HUES48 (cell line): ENCODE measurements at regions not wholly inside any gene's neighbourhood (a gene's known extent, or its start where the extent isn't known, plus 50 kb on each side); places are given as distances from the start of the nearest gene placed in this dataset.
A peak's percentile ranks its signal among the peaks of the same experiment; 100 is the strongest.
"Not testable (repeated sequence)": the region's sequence is repeated elsewhere in the genome, so short reads cannot be mapped to it uniquely, and the experiment has no call there.

Experiments used
- H3K27ac ChIP-seq: one replicate; pipeline ENCODE4 v1.7.0; 2013; ENCODE audit warnings: low read depth, low read length, inconsistent platforms
- H3K27me3 ChIP-seq: 2 replicates; pipeline ENCODE4 v1.6.1; 2013; ENCODE audit warnings: mild to moderate bottlenecking, low read length; ENCODE audit not compliant: control insufficient read depth, insufficient read depth
- H3K36me3 ChIP-seq: 2 replicates; pipeline ENCODE4 v1.6.1; 2013; ENCODE audit warnings: low read length; ENCODE audit not compliant: control insufficient read depth, insufficient read depth
- H3K4me1 ChIP-seq: 2 replicates; pipeline ENCODE4 v1.6.1; 2013; ENCODE audit warnings: mild to moderate bottlenecking, low read length; ENCODE audit not compliant: control insufficient read depth, insufficient read depth
- H3K4me3 ChIP-seq: 2 replicates; pipeline ENCODE4 v1.5.1; 2013; ENCODE audit warnings: mild to moderate bottlenecking, low read depth, low read length
- H3K9ac ChIP-seq: 2 replicates; pipeline ENCODE4 v1.6.1; 2013; ENCODE audit warnings: mild to moderate bottlenecking, low read depth, low read length, moderate library complexity
- H3K9me3 ChIP-seq: 2 replicates; pipeline ENCODE4 v1.6.1; 2013; ENCODE audit warnings: low read length; ENCODE audit not compliant: control insufficient read depth, insufficient read depth

DNA sequence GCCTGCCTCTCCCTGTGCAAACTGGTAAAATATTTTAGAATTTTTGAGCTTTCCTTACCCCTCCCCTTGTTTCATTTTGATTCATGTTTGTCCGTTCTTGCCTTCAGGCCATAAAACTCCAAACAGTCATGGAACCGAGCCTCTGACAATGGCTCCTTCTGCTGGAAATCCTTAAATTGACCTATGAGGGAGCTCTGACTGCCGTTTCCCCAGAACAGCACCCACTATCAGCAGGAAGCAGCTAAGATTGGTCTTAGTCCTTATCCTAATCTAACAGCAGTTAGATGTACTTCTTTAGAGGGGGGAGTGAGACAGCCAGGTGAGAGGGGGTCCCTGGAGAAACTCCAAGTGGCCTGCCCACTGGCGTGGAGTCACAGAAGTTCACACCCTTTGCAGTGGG is 106.7 kb downstream of the FAM174A start:
- H3K27ac ChIP-seq, result no peak overlapping the region
- no peak overlapping the region for H3K4me3 ChIP-seq

DNA sequence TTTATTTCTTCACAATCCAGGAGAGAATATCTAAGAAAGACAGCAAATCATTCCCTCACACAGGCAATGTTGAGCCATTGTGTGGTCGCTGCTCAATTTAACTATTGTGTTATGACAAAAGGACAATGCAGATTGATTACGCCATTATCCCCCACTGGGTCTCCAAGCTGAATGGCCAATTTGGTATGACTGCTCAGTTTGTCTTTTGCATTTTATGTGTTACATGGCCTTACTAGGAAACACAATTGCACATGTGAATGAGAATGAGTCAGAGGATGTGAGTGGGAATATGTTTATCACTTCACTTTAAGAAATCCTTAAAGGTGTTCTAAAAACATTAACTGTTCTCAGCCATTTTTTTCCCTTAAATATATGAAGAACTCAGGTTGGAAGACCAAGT is 108.3 kb downstream of the FAM174A start:
- Histone ChIP-seq H3K27me3 (no peaks in the 10 kb centered on the region), H3K27ac (peak overlapping the region; percentile 66), H3K4me1 (peaks cover 16% of the 10 kb centered on the region), H3K4me3 (no peak overlapping the region), H3K9me3 (no peaks in the 10 kb centered on the region), H3K36me3 (no peaks in the 10 kb centered on the region), H3K9ac (no peak overlapping the region)

More for the DNA sequence above, 106.7 kb downstream of the FAM174A start:
- Histone ChIP-seq H3K36me3 (no peaks in the 10 kb centered on the region), H3K27me3 (no peaks in the 10 kb centered on the region), H3K9me3 (no peaks in the 10 kb centered on the region), H3K9ac (no peak overlapping the region), H3K4me1 (peaks cover 14% of the 10 kb centered on the region)

DNA sequence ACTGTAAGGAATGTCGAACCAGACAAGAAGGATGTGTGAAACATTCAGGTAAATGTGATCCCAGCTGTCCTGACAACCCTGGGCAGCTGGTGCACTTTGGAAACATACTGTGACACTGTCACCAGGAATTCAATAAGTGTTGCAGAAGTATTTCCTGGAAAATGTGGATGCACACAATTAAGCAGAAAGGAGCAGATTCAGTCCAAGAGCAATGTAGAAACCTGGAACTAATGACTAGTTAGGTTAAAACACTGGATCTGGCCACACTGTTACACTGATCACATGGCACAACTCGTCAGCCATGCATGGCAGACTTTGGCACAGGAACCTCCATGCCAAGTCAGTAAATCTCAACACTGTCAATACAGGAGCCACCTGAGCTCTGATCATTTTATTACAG is 109.0 kb downstream of the FAM174A start:
- H3K27me3 ChIP-seq, result no peaks in the 10 kb centered on the region
- no peak overlapping the region for H3K9ac ChIP-seq
- no peaks in the 10 kb centered on the region for H3K9me3 ChIP-seq
- no peaks in the 10 kb centered on the region for H3K36me3 ChIP-seq
- H3K4me3 ChIP-seq, result no peak overlapping the region
- H3K4me1 ChIP-seq, result peaks cover 16% of the 10 kb centered on the region
- peak overlapping the region; percentile 66 for H3K27ac ChIP-seq

DNA sequence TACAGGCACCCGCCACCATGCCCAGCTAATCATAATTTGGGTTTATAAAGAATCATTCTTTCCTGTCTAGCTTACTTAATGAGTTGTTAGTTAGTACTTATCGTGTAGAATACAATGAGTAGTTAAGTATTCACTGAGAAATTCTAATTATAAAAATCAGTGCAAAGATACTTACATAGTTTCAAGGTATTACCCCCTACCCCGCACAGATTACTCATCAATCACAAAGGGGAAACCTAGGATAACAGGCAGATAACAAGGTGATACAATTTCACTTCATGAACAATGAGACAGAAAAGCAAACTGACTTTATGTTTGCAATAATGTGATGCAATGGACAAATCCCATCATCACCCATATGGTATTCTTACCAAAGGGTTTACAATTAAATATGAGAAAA is 109.6 kb downstream of the FAM174A start:
- Histone ChIP-seq H3K36me3 (no peaks in the 10 kb centered on the region), H3K4me3 (no peak overlapping the region), H3K9ac (no peak overlapping the region), H3K4me1 (peaks cover 16% of the 10 kb centered on the region), H3K27ac (no peak overlapping the region), H3K9me3 (no peaks in the 10 kb centered on the region), H3K27me3 (no peaks in the 10 kb centered on the region)

DNA sequence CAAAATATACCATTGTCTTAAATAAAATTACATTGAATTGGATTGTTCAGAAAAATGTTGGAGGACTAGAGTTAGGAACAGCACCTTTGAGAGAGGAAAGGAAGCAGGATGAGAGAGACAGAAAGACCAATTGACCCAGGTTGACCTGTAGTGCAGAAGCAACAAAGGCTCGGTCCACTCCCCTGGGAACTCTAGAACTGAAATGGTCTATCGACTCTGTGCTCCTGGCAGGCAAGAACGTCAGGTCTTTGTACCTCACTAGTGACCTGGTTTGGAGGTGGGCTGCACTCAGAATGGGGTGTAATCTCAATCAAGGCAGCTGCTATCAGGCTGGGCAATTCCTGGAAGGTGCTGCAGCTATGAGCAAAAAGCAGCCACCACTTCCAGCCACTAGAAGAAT is 110.8 kb downstream of the FAM174A start:
- no peak overlapping the region for H3K4me3 ChIP-seq
- H3K36me3 ChIP-seq, result no peaks in the 10 kb centered on the region
- no peaks in the 10 kb centered on the region for H3K27me3 ChIP-seq
- no peak overlapping the region for H3K9ac ChIP-seq
- no peak overlapping the region for H3K27ac ChIP-seq
- peaks cover 16% of the 10 kb centered on the region for H3K4me1 ChIP-seq
- no peaks in the 10 kb centered on the region for H3K9me3 ChIP-seq

DNA sequence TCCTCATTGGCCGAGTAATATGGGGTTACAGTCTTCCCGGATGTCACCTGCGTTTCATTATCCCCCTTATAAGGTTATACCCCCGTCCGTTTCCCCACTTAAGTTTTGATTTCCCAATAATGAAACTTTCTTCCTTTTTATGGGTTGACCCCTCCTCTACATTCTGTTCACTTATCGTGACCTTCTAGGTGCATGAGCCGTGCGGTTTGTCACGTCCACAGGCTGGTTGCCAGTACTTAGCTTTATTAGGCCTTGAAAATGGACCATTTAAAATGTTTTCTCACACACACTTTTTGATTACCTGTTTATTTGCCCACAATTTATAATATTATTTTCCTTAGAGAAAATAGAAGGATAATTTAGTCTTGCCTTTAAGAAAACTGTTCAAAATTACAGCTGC is 111.5 kb downstream of the FAM174A start:
- Histone ChIP-seq H3K27ac (no peak overlapping the region), H3K9ac (no peak overlapping the region)

DNA sequence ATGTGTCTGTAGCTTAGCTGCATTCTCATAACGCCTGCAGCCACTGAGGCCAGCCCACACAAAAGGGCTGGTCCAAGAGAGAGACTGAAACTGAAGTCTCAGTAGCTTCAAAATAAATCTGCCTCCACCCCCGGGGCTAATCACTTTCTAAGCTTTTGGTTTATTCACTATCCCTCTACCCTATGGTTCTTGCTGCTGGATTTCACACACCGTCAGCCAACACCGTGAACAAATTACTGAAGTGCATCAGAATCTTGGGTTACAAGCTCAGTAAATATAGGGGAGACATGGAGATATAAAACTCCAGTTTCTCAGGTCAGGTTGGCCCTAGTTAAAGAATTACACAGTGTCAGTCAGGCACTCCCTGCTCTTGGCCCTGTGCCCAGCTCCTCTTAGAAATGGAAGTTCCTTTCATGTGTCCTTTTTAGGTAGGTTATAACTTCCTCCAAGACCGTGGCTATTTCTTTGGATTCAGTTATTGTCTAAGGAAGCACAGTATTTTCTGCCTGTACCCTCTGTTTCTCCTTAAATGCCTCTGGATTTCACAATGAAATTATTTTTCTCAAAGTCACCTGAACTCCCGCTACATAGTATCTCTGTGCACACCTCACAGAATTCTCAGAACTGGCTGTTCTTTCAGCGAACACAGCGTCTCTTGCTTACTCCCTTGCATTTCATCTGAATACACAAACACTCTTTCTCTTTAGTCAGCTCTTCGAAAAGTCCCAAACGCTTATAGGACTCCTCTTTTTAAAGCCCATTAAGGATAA is 112.5 kb downstream of the FAM174A start:
- Histone ChIP-seq H3K27ac (no peak overlapping the region), H3K27me3 (no peaks in the 10 kb centered on the region), H3K4me3 (no peak overlapping the region)

More for the DNA sequence above, 111.5 kb downstream of the FAM174A start:
- H3K36me3 ChIP-seq, result no peaks in the 10 kb centered on the region
- no peaks in the 10 kb centered on the region for H3K27me3 ChIP-seq
- H3K9me3 ChIP-seq, result no peaks in the 10 kb centered on the region
- H3K4me3 ChIP-seq, result no peak overlapping the region
- peaks cover 16% of the 10 kb centered on the region for H3K4me1 ChIP-seq

DNA sequence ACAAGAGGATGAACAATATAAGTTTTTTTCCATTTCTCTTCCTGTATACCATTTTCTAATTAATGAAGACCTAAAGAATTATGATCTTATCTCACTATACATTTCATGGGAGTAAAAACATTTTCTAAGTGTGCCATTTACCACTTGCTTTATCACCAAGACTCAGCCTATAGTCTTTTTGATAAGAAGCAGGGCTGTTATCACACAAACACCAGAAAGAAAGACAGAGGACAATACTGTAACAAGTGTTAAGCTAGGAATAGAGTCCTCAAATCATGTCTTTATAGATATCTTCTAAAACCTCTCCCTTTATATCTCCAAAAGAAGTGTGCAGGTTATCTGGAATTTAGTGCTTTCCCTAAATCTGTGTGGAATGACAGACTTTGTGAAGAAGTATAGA is 119.7 kb downstream of the FAM174A start:
- H3K4me1 ChIP-seq, result no peaks in the 10 kb centered on the region
- H3K9me3 ChIP-seq, result no peaks in the 10 kb centered on the region
- H3K27me3 ChIP-seq, result no peaks in the 10 kb centered on the region
- H3K27ac ChIP-seq, result no peak overlapping the region
- no peak overlapping the region for H3K9ac ChIP-seq
- no peaks in the 10 kb centered on the region for H3K36me3 ChIP-seq
- H3K4me3 ChIP-seq, result no peak overlapping the region

More for the DNA sequence above, 112.5 kb downstream of the FAM174A start:
- Histone ChIP-seq H3K4me1 (peaks cover 16% of the 10 kb centered on the region), H3K9me3 (no peaks in the 10 kb centered on the region), H3K36me3 (no peaks in the 10 kb centered on the region), H3K9ac (no peak overlapping the region)

DNA sequence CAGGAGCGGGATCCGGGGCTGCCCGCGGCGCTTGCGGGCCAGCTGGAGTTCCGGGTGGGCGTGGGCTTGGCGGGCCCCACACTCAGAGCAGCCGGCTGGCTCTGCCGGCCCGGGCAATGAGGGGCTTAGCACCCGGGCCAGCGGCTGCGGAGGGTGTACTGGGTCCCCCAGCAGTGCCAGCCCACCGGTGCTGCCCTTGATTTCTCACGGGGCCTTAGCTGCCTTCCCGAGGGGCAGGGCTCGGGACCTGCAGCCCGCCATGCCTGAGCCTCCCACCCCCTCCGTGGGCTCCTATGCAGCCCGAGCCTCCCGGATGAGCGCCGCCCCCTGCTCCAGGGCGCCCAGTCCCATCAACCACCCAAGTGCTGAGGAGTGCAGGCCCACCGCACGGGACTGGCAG is 121.6 kb downstream of the FAM174A start:
- H3K27ac ChIP-seq, H3K4me3 ChIP-seq, H3K9ac ChIP-seq, H3K9me3 ChIP-seq, H3K4me1 ChIP-seq, H3K27me3 ChIP-seq, H3K36me3 ChIP-seq: not testable (repeated sequence)

DNA sequence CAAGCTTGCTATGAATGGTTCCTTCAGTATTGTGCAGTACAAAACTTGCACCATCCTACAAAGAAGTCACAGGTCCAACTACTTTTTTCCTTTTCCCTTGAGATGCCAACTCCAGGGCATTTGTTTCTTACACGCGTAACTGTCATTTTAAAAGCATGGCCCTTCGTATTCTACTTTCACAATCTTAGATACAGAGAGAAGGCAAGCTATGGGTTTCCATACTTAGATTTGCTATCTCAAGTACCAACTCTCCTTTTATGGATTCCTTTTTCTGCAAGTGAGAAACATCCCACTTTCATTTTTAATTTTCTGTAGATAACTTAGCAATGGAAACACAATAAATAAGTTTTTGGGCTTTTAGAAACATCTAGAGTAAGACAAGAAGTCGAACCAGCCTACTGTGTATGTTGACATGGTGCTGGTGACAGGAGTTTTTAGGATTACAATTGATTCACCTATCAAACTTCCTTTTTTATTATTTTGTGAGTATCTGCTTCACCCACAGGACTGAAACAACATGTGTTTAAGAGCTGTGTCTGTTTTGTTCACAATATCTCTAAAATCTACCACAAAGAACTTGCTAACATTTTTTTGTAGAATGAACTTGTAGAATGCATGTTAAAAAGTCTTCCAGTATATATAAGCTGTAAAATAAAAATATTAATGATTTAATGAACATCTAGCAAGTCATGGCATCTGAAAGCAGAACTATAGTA is 124.1 kb downstream of the FAM174A start:
- H3K27me3 ChIP-seq, result no peaks in the 10 kb centered on the region
- no peaks in the 10 kb centered on the region for H3K9me3 ChIP-seq
- H3K27ac ChIP-seq, result no peak overlapping the region

DNA sequence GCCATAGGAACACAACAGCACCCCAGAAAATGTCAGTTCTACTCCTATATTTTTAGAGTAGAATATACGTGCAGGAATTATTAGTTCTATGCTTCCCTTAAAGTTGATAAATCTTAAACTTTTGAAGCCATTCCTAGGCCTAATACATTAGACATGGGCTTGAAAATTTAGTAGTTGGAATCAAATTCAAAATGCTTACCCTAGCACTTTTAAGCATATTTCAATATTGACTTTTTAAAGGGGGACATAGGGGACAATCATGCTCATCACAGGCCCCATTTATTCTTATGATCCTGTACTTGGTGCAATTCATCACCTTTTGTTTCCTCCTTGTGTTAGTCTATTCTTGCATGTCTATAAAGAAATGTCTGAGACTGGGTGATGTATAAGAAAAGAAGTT is 129.0 kb downstream of the FAM174A start:
- no peaks in the 10 kb centered on the region for H3K4me1 ChIP-seq
- H3K27me3 ChIP-seq, result no peaks in the 10 kb centered on the region
- no peak overlapping the region for H3K4me3 ChIP-seq
- no peak overlapping the region for H3K9ac ChIP-seq
- no peaks in the 10 kb centered on the region for H3K36me3 ChIP-seq
- H3K27ac ChIP-seq, result no peak overlapping the region
- H3K9me3 ChIP-seq, result no peaks in the 10 kb centered on the region

More for the DNA sequence above, 124.1 kb downstream of the FAM174A start:
- H3K36me3 ChIP-seq, result no peaks in the 10 kb centered on the region
- H3K9ac ChIP-seq, result no peak overlapping the region
- no peaks in the 10 kb centered on the region for H3K4me1 ChIP-seq
- no peak overlapping the region for H3K4me3 ChIP-seq
